ENCODE measurements at regions not wholly inside any gene's neighbourhood (a gene's known extent, or its start where the extent isn't known, plus 50 kb on each side); places are given as distances from the start of the nearest gene placed in this dataset.
"Not testable (repeated sequence)": the region's sequence is repeated elsewhere in the genome, so short reads cannot be mapped to it uniquely, and the experiment has no call there.

DNA sequence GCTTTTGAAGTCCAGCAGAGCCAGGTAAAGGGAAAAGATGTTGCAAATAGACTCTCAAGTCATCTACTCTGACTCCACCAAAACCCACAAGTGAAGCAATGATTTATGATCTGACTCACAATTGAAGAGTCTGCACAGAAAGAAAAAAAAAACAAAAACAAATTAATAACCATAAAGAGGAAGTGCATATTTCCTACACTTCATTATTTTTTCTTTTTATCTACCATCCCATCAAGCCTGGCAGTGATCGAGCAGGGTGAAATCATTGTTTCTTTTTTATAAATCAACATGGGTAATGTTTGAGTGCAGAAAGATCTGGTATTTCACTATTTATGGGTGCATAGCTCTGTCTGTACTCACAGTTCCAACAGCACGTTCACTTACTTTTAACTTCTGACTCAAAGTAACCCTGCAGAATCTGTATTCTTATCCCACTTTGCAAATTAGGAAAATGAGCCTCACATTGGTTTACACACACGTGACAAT lies 829.0 kb downstream of the TNS3 start:
- no peaks in the 10 kb centered on the region for H3K79me2 ChIP-seq (ENCODE audit: insufficient read depth)
- 0 to 1% methylated on average over 3 of the region's 3 CpGs for WGBS, 2 experiments (ENCODE audit: low coverage in 1 of 2, low lambda C conversion rate in 2 of 2, missing lambda C conversion rate in 2 of 2)
- no peak overlapping the region for H3K4me3 ChIP-seq
- peak overlapping the region; percentile 26; the same call in 1 of the 2 replicates for H3K9ac ChIP-seq
- H4K20me1 ChIP-seq (ENCODE audit: insufficient read depth), result no peaks in the 10 kb centered on the region
- no peaks in the 10 kb centered on the region for H3K9me3 ChIP-seq (ENCODE audit: low read depth)
- H3K36me3 ChIP-seq (ENCODE audit: low read depth), result no peaks in the 10 kb centered on the region
- peak; percentile 90 for DNase-seq
- H3K4me2 ChIP-seq (ENCODE audit: unreplicated experiment), result peak overlapping the region; percentile 40
- peak overlapping the region; percentile 80 for H3K27ac ChIP-seq
- no peak overlapping the region for H2AFZ ChIP-seq
- TF ChIP-seq EZH2 (IDR thresholded peaks at IDR 0.05; ENCODE audit: insufficient read depth, poor library complexity, severe bottlenecking), result no peak
- TF ChIP-seq EZH2phosphoT487 (IDR thresholded peaks at IDR 0.05; ENCODE audit: insufficient read depth, low read depth), result peak; percentile 99
- in situ Hi-C loops (cut with MboI), result loop anchor here (10.0 kb wide), 1 partner anchor 332 kb away; no protein-coding TSS in a partner anchor
- peaks cover 38% of the 10 kb centered on the region for H3F3A ChIP-seq (ENCODE audit: insufficient read depth)
- H3K27me3 ChIP-seq (replicated peaks; ENCODE audit: insufficient read depth), result no peaks in the 10 kb centered on the region
- H3K9me2 ChIP-seq (ENCODE audit: insufficient read depth), result no peaks in the 10 kb centered on the region
- H3K4me1 ChIP-seq (ENCODE audit: insufficient read depth), result peaks cover 51% of the 10 kb centered on the region

DNA sequence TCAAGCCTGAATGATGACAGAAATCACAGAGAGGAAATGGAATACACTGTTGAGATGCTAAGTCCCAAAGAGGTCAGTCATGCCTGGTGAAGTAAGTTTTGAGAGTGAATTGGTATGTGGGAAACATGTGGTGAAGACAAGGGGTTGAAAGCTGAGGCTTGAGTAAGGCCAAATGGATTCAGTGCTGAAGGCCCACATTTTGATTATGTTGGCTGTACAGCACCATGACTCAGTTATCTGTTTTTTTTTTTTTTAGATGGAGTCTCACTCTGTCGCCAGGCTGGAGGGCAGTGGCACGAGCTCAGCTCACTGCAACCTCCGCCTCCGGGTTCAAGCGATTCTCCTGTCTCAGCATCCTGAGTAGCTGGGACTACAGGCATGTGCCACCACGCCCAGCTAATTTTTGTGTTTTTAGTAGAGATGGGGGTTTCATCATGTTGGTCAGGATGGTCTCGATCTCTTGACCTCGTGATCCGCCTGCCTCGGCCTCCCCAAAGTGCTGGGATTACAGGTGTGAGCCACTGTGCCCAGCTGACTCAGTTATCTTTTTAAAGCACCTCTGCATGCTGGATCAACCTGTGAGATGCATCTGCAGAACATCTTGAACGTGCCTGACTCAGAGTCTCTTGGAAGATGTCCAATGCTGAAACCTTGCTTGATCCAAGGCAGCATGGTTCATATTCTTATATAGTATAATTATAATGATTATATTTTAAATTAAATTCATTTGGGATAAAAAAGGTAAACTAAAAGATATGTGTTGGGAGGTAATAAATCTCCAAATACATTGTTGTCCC lies 829.8 kb downstream of the TNS3 start:
- 23 to 25% methylated on average over 11 of the region's 11 CpGs for WGBS, 2 experiments (ENCODE audit: low coverage in 1 of 2, low lambda C conversion rate in 2 of 2, missing lambda C conversion rate in 2 of 2)
- not testable (repeated sequence) for H3K9me2 ChIP-seq (ENCODE audit: insufficient read depth); H3K36me3 ChIP-seq (ENCODE audit: low read depth); H3K4me3 ChIP-seq; H3K9me3 ChIP-seq (ENCODE audit: low read depth); H2AFZ ChIP-seq; H3K79me2 ChIP-seq (ENCODE audit: insufficient read depth); H3K27me3 ChIP-seq (replicated peaks; ENCODE audit: insufficient read depth); H3K9ac ChIP-seq; H4K20me1 ChIP-seq (ENCODE audit: insufficient read depth)
- in situ Hi-C loops (cut with MboI), result loop anchor here (10.0 kb wide), 1 partner anchor 333 kb away; no protein-coding TSS in a partner anchor
- Histone ChIP-seq H3F3A (ENCODE audit: insufficient read depth) (peaks cover 38% of the 10 kb centered on the region), H3K27ac (peak overlapping the region; percentile 80), H3K4me2 (ENCODE audit: unreplicated experiment) (peak overlapping the region; percentile 40), H3K4me1 (ENCODE audit: insufficient read depth) (peaks cover 51% of the 10 kb centered on the region)
- DNase-seq, result peak; percentile 90
- peak; percentile 97 for TF ChIP-seq EZH2phosphoT487 (IDR thresholded peaks at IDR 0.05; ENCODE audit: insufficient read depth, low read depth)

DNA sequence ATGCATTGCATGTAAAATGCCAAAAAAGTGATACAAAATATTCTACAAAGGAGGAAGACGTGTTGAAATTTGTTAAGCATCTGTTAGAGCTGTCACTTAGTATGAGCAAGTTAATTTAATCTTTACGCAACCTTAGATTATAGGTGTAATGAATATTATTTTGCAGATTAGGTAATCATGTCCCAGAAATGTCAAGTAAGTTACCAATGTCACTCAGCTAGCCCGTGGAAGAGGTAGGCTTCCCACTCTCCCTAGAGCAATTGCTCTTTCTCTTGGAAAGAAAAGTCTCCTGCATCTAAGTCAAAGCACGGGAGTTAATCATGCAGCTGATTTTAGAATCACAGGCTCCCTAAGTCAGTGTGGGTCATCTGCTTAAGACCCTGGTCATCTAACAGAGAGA lies 830.4 kb upstream of the IGFBP3 start:
- H3K79me2 ChIP-seq (ENCODE audit: insufficient read depth), result no peaks in the 10 kb centered on the region
- TF ChIP-seq EZH2 (IDR thresholded peaks at IDR 0.05; ENCODE audit: insufficient read depth, poor library complexity, severe bottlenecking) (no peak), EZH2phosphoT487 (IDR thresholded peaks at IDR 0.05; ENCODE audit: insufficient read depth, low read depth) (no peak)
- H3F3A ChIP-seq (ENCODE audit: insufficient read depth), result peaks cover 38% of the 10 kb centered on the region
- peak overlapping the region; percentile 80 for H3K27ac ChIP-seq
- H4K20me1 ChIP-seq (ENCODE audit: insufficient read depth), result no peaks in the 10 kb centered on the region
- in situ Hi-C loops (cut with MboI), result loop anchor here (10.0 kb wide), 1 partner anchor 333 kb away; no protein-coding TSS in a partner anchor
- no peaks in the 10 kb centered on the region for H3K27me3 ChIP-seq (replicated peaks; ENCODE audit: insufficient read depth)
- no peaks in the 10 kb centered on the region for H3K36me3 ChIP-seq (ENCODE audit: low read depth)
- H3K4me1 ChIP-seq (ENCODE audit: insufficient read depth), result peaks cover 51% of the 10 kb centered on the region
- no peak overlapping the region for H3K9ac ChIP-seq
- H3K4me3 ChIP-seq, result no peak overlapping the region
- no peaks in the 10 kb centered on the region for H3K9me3 ChIP-seq (ENCODE audit: low read depth)
- no peak for DNase-seq
- H3K4me2 ChIP-seq (ENCODE audit: unreplicated experiment), result no peak overlapping the region
- 91 to 94% methylated on average over 4 of the region's 4 CpGs for WGBS, 2 experiments (ENCODE audit: low coverage in 1 of 2, low lambda C conversion rate in 2 of 2, missing lambda C conversion rate in 2 of 2)
- H2AFZ ChIP-seq, result no peak overlapping the region
- H3K9me2 ChIP-seq (ENCODE audit: insufficient read depth), result no peaks in the 10 kb centered on the region

DNA sequence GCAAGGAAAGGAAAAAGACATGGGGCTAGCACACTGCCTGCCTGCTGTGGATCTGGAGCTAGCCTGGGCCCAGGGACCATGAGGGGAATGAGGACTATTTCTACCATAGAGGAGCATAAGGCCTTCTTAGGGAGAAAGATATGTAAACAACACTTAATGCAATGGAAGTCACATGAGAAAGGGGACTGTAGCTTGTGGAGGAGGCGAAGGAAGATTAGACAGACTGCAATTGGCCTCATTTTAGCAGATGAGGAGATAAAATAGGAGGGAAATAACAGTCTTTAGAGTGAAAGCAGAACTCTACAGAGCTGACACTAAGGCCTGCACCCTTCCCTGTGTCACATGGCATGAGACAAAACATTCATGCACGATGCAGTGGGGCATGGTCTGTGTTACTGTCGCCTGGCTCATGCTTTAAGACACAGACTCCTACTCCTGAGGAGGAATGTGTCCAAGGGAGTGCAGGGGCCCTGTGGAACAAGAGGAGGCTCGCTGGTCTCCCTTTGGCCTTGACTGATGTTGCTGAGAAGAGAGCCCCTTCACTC lies 829.3 kb upstream of the IGFBP3 start:
- Histone ChIP-seq H2AFZ (no peak overlapping the region), H3K9me3 (ENCODE audit: low read depth) (no peaks in the 10 kb centered on the region), H3K27me3 (replicated peaks; ENCODE audit: insufficient read depth) (no peaks in the 10 kb centered on the region), H4K20me1 (ENCODE audit: insufficient read depth) (no peaks in the 10 kb centered on the region), H3K27ac (no peak overlapping the region), H3K9me2 (ENCODE audit: insufficient read depth) (no peaks in the 10 kb centered on the region), H3K4me3 (no peak overlapping the region), H3K36me3 (ENCODE audit: low read depth) (no peaks in the 10 kb centered on the region), H3K4me1 (ENCODE audit: insufficient read depth) (peaks cover 58% of the 10 kb centered on the region), H3K79me2 (ENCODE audit: insufficient read depth) (no peaks in the 10 kb centered on the region), H3K4me2 (ENCODE audit: unreplicated experiment) (no peak overlapping the region), H3F3A (ENCODE audit: insufficient read depth) (peaks cover 38% of the 10 kb centered on the region), H3K9ac (no peak overlapping the region)
- 86 to 87% methylated on average over 4 of the region's 4 CpGs for WGBS, 2 experiments (ENCODE audit: low coverage in 1 of 2, low lambda C conversion rate in 2 of 2, missing lambda C conversion rate in 2 of 2)
- in situ Hi-C loops (cut with MboI), result loop anchor here (10.0 kb wide), 1 partner anchor 334 kb away; no protein-coding TSS in a partner anchor
- TF ChIP-seq EZH2 (IDR thresholded peaks at IDR 0.05; ENCODE audit: insufficient read depth, poor library complexity, severe bottlenecking), result no peak
- TF ChIP-seq EZH2phosphoT487 (IDR thresholded peaks at IDR 0.05; ENCODE audit: insufficient read depth, low read depth), result no peak
- no peak for DNase-seq

Measured in GM23248 (cell line).